ENCODE measurements at regions not wholly inside any gene's neighbourhood (a gene's known extent, or its start where the extent isn't known, plus 50 kb on each side); places are given as distances from the start of the nearest gene placed in this dataset.
"Not testable (repeated sequence)": the region's sequence is repeated elsewhere in the genome, so short reads cannot be mapped to it uniquely, and the experiment has no call there.

GRCh38 chr3:5717254-5717653, 529.7 kb downstream of the EDEM1 start:
- Histone ChIP-seq H3K36me3 (ENCODE audit: control insufficient read depth, insufficient read depth, low read length) (no peaks in the 10 kb centered on the region), H3K4me1 (ENCODE audit: control insufficient read depth, insufficient read depth, low read length) (no peaks in the 10 kb centered on the region), H3K9ac (ENCODE audit: low read depth, low read length) (no peak overlapping the region), H3K9me3 (ENCODE audit: control insufficient read depth, insufficient read depth, low read length) (no peaks in the 10 kb centered on the region), H3K27me3 (ENCODE audit: control insufficient read depth, insufficient read depth, low read length) (no peaks in the 10 kb centered on the region), H3K4me3 (ENCODE audit: low read depth, low read length) (no peak overlapping the region)

- H3K4me1 ChIP-seq (ENCODE audit: control insufficient read depth, insufficient read depth, low read length); H3K9ac ChIP-seq (ENCODE audit: low read depth, low read length); H3K27me3 ChIP-seq (ENCODE audit: control insufficient read depth, insufficient read depth, low read length); H3K36me3 ChIP-seq (ENCODE audit: control insufficient read depth, insufficient read depth, low read length); H3K9me3 ChIP-seq (ENCODE audit: control insufficient read depth, insufficient read depth, low read length); H3K4me3 ChIP-seq (ENCODE audit: low read depth, low read length): not testable (repeated sequence)
Observed at GRCh38 chr3:5719668-5720067, 532.2 kb downstream of the EDEM1 start.

- H3K9ac ChIP-seq (ENCODE audit: low read depth, low read length) = no peak overlapping the region
- no peaks in the 10 kb centered on the region for H3K36me3 ChIP-seq (ENCODE audit: control insufficient read depth, insufficient read depth, low read length)
- no peaks in the 10 kb centered on the region for H3K9me3 ChIP-seq (ENCODE audit: control insufficient read depth, insufficient read depth, low read length)
- H3K4me3 ChIP-seq (ENCODE audit: low read depth, low read length) = no peak overlapping the region
- H3K4me1 ChIP-seq (ENCODE audit: control insufficient read depth, insufficient read depth, low read length) = no peaks in the 10 kb centered on the region
- H3K27me3 ChIP-seq (ENCODE audit: control insufficient read depth, insufficient read depth, low read length) = no peaks in the 10 kb centered on the region
Observed at GRCh38 chr3:5725801-5726200, 538.3 kb downstream of the EDEM1 start.

GRCh38 chr3:5726621-5727020, 539.1 kb downstream of the EDEM1 start:
- no peaks in the 10 kb centered on the region for H3K36me3 ChIP-seq (ENCODE audit: control insufficient read depth, insufficient read depth, low read length)
- H3K27me3 ChIP-seq (ENCODE audit: control insufficient read depth, insufficient read depth, low read length) = no peaks in the 10 kb centered on the region
- H3K4me3 ChIP-seq (ENCODE audit: low read depth, low read length) = no peak overlapping the region
- no peaks in the 10 kb centered on the region for H3K9me3 ChIP-seq (ENCODE audit: control insufficient read depth, insufficient read depth, low read length)
- H3K9ac ChIP-seq (ENCODE audit: low read depth, low read length) = no peak overlapping the region
- H3K4me1 ChIP-seq (ENCODE audit: control insufficient read depth, insufficient read depth, low read length) = no peaks in the 10 kb centered on the region

GRCh38 chr3:5727743-5728484, 540.4 kb downstream of the EDEM1 start:
- H3K9ac ChIP-seq (ENCODE audit: low read depth, low read length) = no peak overlapping the region
- no peak overlapping the region for H3K4me3 ChIP-seq (ENCODE audit: low read depth, low read length)
- no peaks in the 10 kb centered on the region for H3K27me3 ChIP-seq (ENCODE audit: control insufficient read depth, insufficient read depth, low read length)
- no peaks in the 10 kb centered on the region for H3K4me1 ChIP-seq (ENCODE audit: control insufficient read depth, insufficient read depth, low read length)
- H3K36me3 ChIP-seq (ENCODE audit: control insufficient read depth, insufficient read depth, low read length) = no peaks in the 10 kb centered on the region
- no peaks in the 10 kb centered on the region for H3K9me3 ChIP-seq (ENCODE audit: control insufficient read depth, insufficient read depth, low read length)

- H3K9ac ChIP-seq (ENCODE audit: low read depth, low read length) = no peak overlapping the region
- H3K27me3 ChIP-seq (ENCODE audit: control insufficient read depth, insufficient read depth, low read length) = no peaks in the 10 kb centered on the region
- H3K4me3 ChIP-seq (ENCODE audit: low read depth, low read length) = no peak overlapping the region
- no peaks in the 10 kb centered on the region for H3K4me1 ChIP-seq (ENCODE audit: control insufficient read depth, insufficient read depth, low read length)
- no peaks in the 10 kb centered on the region for H3K36me3 ChIP-seq (ENCODE audit: control insufficient read depth, insufficient read depth, low read length)
- no peaks in the 10 kb centered on the region for H3K9me3 ChIP-seq (ENCODE audit: control insufficient read depth, insufficient read depth, low read length)
Observed at GRCh38 chr3:5729852-5730251, 542.3 kb downstream of the EDEM1 start.

GRCh38 chr3:5731100-5731499, 543.6 kb downstream of the EDEM1 start:
- no peaks in the 10 kb centered on the region for H3K9me3 ChIP-seq (ENCODE audit: control insufficient read depth, insufficient read depth, low read length)
- H3K27me3 ChIP-seq (ENCODE audit: control insufficient read depth, insufficient read depth, low read length) = no peaks in the 10 kb centered on the region
- H3K4me3 ChIP-seq (ENCODE audit: low read depth, low read length) = no peak overlapping the region
- H3K9ac ChIP-seq (ENCODE audit: low read depth, low read length) = no peak overlapping the region
- no peaks in the 10 kb centered on the region for H3K36me3 ChIP-seq (ENCODE audit: control insufficient read depth, insufficient read depth, low read length)
- no peaks in the 10 kb centered on the region for H3K4me1 ChIP-seq (ENCODE audit: control insufficient read depth, insufficient read depth, low read length)

GRCh38 chr3:5732081-5732480, 544.6 kb downstream of the EDEM1 start:
- Histone ChIP-seq H3K4me3 (ENCODE audit: low read depth, low read length) (no peak overlapping the region), H3K36me3 (ENCODE audit: control insufficient read depth, insufficient read depth, low read length) (no peaks in the 10 kb centered on the region), H3K27me3 (ENCODE audit: control insufficient read depth, insufficient read depth, low read length) (no peaks in the 10 kb centered on the region), H3K9ac (ENCODE audit: low read depth, low read length) (no peak overlapping the region), H3K4me1 (ENCODE audit: control insufficient read depth, insufficient read depth, low read length) (no peaks in the 10 kb centered on the region), H3K9me3 (ENCODE audit: control insufficient read depth, insufficient read depth, low read length) (no peaks in the 10 kb centered on the region)

- no peak overlapping the region for H3K9ac ChIP-seq (ENCODE audit: low read depth, low read length)
- H3K27me3 ChIP-seq (ENCODE audit: control insufficient read depth, insufficient read depth, low read length) = no peaks in the 10 kb centered on the region
- H3K4me1 ChIP-seq (ENCODE audit: control insufficient read depth, insufficient read depth, low read length) = no peaks in the 10 kb centered on the region
- H3K9me3 ChIP-seq (ENCODE audit: control insufficient read depth, insufficient read depth, low read length) = no peaks in the 10 kb centered on the region
- H3K4me3 ChIP-seq (ENCODE audit: low read depth, low read length) = no peak overlapping the region
- no peaks in the 10 kb centered on the region for H3K36me3 ChIP-seq (ENCODE audit: control insufficient read depth, insufficient read depth, low read length)
Observed at GRCh38 chr3:5733995-5734394, 546.5 kb downstream of the EDEM1 start.

GRCh38 chr3:5735896-5736295, 548.4 kb downstream of the EDEM1 start:
- Histone ChIP-seq H3K9me3 (ENCODE audit: control insufficient read depth, insufficient read depth, low read length) (no peaks in the 10 kb centered on the region), H3K9ac (ENCODE audit: low read depth, low read length) (no peak overlapping the region), H3K36me3 (ENCODE audit: control insufficient read depth, insufficient read depth, low read length) (no peaks in the 10 kb centered on the region), H3K4me3 (ENCODE audit: low read depth, low read length) (no peak overlapping the region), H3K27me3 (ENCODE audit: control insufficient read depth, insufficient read depth, low read length) (no peaks in the 10 kb centered on the region), H3K4me1 (ENCODE audit: control insufficient read depth, insufficient read depth, low read length) (no peaks in the 10 kb centered on the region)

GRCh38 chr3:5739299-5739935, 551.9 kb downstream of the EDEM1 start:
- Histone ChIP-seq H3K27me3 (ENCODE audit: control insufficient read depth, insufficient read depth, low read length) (no peaks in the 10 kb centered on the region), H3K36me3 (ENCODE audit: control insufficient read depth, insufficient read depth, low read length) (no peaks in the 10 kb centered on the region), H3K4me1 (ENCODE audit: control insufficient read depth, insufficient read depth, low read length) (no peaks in the 10 kb centered on the region), H3K9me3 (ENCODE audit: control insufficient read depth, insufficient read depth, low read length) (no peaks in the 10 kb centered on the region), H3K4me3 (ENCODE audit: low read depth, low read length) (no peak overlapping the region), H3K9ac (ENCODE audit: low read depth, low read length) (no peak overlapping the region)

GRCh38 chr3:5739949-5740348, 552.4 kb downstream of the EDEM1 start:
- no peak overlapping the region for H3K4me3 ChIP-seq (ENCODE audit: low read depth, low read length)
- no peak overlapping the region for H3K9ac ChIP-seq (ENCODE audit: low read depth, low read length)
- no peaks in the 10 kb centered on the region for H3K9me3 ChIP-seq (ENCODE audit: control insufficient read depth, insufficient read depth, low read length)
- H3K4me1 ChIP-seq (ENCODE audit: control insufficient read depth, insufficient read depth, low read length) = no peaks in the 10 kb centered on the region
- no peaks in the 10 kb centered on the region for H3K27me3 ChIP-seq (ENCODE audit: control insufficient read depth, insufficient read depth, low read length)
- no peaks in the 10 kb centered on the region for H3K36me3 ChIP-seq (ENCODE audit: control insufficient read depth, insufficient read depth, low read length)
